ENCODE measurements at regions not wholly inside any gene's neighbourhood (a gene's known extent, or its start where the extent isn't known, plus 50 kb on each side); places are given as distances from the start of the nearest gene placed in this dataset.
A peak's percentile ranks its signal among the peaks of the same experiment; 100 is the strongest.
"Not testable (repeated sequence)": the region's sequence is repeated elsewhere in the genome, so short reads cannot be mapped to it uniquely, and the experiment has no call there.

DNA sequence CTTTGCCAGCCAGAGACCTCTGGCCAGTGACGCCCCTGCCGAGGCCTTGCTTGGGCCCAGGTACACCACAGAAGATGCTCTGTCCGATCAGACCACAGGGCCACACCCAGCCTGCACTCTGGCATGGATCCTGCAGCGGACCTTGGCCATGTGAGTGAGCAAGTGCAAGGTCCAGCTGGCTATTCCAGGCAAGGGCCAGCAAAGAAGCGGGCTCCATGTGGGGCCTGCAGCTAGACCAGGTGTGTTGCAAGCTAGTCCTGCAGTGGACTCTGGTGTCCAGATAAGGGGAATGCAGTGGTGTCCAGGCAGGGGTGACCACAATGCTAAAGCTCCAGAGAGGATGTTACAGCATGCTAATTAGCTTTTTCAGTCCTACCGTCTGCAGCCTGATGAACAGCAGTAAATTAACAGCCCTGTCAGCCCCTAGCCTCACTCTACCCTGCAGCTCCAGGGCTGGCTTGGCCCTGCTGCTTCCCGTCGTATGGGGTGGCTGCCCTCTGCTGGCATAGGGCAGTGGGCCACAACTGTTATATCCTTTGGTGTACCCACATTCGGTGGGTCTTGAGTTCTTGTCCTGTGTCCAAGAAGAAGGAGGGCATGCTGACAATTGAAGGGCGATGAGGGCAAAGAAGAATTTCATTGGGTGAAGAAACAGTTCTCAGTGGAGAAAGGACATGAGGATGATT lies 284.5 kb upstream of the POU5F2 start:
- no peak for DNase-seq

DNA sequence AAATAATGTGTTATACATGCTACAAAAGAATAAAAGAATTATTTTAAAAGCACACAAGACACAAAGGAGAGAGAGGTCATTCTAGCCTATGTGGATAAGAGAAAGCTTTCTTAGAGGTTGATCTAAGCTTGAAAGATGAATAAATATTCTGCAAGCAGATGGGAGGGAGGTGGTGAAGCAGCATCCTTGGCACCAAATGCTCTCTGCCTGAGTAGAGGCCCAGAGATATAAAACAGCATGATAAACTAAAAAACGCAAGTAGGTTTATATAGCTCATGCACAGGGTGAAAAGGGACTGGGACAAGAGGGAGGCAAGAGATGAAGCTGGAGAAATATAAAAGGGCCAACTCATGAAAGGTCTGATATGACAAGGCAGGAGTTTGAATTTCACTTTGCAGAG lies 283.2 kb upstream of the POU5F2 start:
- DNase-seq, result no peak

DNA sequence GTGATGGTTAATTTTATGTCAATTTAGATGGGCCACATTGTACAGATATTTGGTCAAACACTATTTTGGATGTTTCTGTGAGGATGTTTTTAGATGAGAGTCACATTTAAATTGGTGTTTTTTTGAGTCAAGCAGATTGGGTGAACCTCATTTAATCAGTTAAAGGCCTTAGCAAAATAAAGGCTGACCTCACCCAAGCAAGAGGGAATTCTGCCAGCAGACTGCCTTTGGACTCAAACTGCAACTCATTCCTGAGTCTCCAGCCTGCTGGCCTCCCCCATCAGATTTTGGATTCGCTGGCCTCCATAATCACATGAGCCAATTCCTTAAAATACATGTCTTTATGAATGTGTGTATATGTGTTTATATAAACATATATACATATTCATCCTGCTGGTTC lies 282.7 kb upstream of the POU5F2 start:
- no peak for DNase-seq

DNA sequence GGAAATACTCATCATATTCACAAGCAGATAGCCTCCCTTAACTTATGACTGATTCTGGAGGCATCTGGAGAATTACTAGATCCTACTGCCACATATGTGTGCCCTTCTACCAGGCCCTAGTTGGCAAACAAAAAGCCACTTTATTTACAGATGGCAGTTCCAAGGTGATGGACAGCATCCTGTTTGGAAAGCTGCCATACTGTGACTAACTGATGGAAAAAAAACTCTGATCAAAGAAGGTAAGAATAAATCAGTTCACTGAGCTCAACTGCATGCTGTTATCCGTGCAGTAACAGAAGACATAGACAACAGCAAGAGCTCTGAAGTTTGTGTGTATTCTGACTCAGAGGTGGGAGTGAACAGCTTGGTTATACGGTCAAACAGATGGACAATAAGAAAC lies 279.8 kb upstream of the POU5F2 start:
- no peak for DNase-seq

DNA sequence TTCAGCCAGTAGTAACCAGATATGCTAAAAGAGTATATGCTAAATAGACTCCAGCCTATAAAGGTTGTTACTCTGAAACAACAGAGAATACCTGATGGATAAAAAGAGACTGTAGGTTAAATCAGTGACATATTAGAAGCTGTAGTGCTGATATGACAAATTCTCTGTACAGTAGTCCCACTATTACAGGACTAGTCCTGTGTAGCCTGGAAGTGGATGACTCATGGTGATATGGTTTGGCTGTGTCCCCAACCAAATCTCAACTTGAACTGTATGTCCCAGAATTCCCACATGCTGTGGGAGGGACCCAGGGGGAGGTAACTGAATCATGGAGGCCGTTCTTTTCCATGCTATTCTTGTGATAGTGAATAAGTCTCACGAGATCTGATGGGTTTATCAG lies 276.2 kb upstream of the POU5F2 start:
- no peak for DNase-seq

DNA sequence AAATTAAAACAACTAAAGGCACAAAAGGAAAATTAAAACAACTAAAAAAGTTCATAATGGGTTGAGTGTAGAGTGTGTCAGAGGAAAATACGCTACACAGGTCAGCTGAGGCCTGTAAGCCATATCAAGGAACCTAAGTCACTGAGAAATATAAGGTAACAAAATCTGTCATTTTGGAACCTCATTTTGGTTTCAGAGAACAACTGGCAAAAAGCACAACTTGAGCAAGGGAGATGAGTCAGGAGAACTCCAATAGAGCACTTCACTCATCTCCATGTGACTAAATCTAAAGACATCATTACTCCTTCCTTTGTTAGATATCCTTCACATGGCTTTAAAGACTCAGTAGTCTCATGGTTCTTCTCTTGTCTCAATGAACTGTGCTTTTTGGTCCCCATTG lies 269.4 kb upstream of the POU5F2 start:
- no peak for DNase-seq

DNA sequence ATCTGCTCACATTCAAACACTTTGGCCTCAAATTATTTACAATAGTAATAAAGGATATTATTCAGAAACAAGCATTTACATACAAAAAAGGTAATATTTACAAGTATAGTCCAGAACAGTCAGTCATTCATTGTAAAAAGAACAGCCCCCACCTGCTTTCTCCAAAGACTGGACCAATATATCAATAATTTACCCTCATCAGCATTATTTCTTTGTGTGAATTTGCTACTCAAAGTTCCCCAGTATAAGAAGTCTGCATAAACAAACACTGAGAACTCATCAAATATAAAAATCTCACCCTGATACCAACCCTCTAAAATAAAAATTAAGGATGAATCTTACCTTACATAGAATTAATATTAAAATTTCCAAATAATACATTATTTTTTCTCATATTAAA lies 267.8 kb upstream of the POU5F2 start:
- DNase-seq, result no peak

DNA sequence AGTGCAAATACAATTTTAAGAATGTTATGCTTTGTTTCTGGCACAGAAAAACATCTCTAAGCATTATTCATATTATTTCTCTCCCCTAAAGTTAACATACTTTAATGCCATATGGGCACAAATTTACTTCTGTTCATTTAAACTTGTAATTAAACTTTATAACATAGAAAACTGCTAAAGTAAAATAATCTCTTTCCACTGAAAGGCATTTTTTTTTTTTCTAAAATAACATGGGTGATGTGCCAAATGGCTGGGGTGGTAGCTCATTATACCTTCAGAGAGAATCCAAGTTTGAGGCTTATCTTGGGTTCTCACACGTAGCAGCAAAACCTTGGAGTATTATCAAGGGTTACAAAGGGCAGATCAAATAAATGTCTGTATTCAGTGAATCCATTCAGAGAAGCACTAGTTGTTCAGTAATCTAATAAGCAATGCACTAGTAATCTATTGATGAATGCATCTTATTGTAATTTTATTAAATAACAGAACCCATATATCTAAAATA lies 257.6 kb upstream of the POU5F2 start:
- DNase-seq, result no peak

DNA sequence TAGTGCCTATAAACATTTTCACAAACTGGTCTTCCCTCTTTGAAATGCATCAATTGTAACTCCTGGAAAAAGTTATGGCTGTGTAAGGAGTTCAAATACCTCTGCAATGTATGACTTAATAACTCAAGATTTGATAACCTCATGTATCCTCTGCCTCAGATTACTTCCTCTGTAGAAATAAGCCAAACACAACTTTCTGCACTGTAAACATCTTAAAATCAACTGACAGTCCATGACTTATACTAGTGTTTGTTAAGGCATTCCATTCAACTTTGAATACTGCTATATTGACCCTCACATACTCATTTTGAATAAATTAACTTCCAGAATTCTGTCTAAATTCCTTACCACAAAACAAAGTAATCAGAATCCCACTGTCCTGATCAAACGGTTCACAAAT lies 256.2 kb upstream of the POU5F2 start:
- no peak for DNase-seq

DNA sequence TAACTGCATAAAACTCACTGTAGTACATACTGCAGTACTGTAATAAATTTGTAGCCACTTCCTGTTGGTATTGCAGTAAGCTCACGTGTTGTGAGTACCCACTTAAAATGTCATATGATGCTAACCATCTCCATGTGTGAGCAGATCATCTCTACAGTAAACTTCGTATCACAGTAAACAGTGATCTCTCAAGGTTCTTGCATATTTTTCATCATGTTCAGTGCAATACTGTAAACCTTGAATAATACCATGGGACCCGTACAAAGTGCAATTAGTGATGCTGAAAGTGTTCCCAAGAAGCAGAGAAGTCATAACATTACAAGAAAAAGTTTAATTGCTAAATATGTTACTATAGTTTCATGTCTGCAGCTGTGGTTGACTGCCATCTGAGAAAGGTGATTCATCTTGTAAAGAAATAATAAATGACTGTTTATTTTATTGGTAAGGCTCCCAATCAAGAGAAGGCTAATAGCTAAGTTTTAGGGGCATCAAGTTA lies 253.8 kb upstream of the POU5F2 start:
- DNase-seq, result no peak

DNA sequence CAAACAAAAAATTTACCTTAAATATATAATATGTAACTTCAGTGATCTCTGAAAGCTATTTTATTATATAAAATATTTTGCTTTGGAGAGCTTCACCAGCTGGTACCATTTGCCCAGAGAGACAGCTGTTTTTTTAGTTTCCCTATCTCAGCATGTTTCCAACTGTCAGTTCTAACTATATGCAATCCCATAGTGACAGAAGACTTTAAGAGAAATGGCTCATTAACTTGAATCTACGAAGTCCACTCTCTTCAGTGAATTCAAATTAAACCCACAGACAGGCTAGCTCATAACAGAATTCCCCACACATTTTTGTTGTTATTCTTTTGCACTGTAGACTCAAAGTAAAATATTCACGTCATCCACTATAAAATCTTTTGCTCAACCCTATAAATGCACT lies 251.8 kb upstream of the POU5F2 start:
- no peak for DNase-seq

DNA sequence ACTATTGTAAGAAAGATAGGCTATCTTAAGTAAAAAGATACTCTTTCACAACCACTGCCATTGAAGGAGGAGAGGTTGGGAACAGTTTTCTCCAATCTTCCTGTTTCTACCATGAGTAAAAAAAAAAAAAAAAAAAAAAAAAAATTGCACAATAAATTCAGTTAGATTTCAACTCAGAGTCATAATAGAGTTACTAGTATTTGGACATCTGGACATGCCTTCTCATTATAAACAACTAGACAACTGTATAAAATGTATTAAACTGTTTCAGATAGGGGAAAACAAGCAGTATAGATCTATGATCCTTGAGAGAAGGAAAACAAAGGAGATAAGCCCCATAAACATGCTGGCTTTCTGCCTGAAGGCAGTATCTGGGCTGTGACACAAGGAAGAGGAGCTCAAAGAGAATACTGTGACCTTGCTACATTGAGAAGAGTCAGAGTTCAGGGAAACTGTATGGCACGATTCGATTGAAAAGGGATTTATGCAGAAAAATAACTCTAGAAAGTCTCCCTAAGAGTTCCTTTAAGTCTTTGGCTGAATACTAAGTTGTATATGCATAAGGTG lies 249.2 kb upstream of the POU5F2 start:
- DNase-seq, result no peak

DNA sequence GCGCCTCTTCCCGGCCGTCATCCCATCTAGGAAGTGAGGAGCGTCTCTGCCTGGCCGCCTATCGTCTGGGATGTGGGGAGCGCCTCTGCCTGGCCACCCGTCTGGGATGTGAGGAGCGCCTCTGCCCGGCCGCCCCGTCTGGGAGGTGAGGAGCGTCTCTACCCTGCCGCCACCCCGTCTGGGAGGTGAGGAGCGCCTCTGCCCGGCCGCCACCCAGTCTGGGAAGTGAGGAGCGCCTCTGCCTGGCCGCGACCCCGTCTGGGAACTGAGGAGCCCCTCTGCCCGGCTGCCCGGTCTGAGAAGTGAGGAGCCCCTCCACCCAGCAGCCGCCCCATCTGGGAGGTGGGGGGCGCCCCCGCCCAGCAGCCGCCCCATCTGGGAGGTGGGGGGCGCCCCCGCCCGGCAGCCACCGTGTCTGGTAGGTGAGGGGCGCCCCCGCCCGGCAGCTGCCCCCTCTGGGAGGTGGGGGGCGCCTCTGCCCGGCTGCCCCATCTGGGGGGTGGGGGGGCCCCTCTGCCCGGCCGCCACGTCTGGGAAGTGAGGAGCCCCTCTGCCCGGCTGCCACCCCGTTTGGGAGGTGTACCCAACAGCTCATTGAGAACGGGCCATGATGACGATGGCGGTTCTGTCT lies 244.7 kb upstream of the POU5F2 start:
- not testable (repeated sequence) for DNase-seq

DNA sequence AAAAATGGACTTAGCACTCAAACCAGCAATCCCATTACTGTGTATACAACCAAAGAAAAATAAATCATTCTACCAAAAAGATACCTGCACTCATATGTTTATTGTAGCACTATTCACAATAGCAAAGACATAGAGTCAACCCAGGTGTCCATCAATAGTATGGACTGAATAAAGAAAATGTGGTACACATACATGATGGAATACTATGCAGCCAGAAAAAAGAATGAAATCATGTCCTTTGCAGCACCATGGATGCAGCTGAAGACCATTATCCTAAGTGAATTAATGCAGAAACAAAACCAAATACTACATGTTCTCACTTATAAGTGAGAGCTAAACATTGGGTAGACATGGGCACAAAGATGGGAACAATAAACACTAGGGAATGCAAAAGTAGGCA lies 236.8 kb upstream of the POU5F2 start:
- no peak for DNase-seq

DNA sequence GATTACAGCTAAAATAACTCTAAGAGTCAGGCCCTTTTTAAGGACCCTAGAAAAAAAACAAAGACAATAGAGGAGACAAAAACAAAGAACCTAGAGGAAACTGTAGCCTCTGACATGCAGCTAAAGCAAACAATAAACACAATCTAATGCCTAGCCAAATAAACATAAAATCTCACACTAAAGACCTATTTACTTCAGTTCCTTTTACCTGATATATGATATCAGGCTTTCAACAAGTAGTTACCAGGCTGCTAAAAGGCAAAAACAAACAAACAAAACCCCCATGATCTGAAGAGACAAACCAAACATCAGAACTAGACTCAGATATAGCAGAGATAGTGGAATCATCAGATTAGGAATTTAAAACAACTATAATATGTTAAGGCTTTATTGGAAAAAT lies 226.5 kb upstream of the POU5F2 start:
- DNase-seq, result peak in 1 of 2 experiments; percentile 18

DNA sequence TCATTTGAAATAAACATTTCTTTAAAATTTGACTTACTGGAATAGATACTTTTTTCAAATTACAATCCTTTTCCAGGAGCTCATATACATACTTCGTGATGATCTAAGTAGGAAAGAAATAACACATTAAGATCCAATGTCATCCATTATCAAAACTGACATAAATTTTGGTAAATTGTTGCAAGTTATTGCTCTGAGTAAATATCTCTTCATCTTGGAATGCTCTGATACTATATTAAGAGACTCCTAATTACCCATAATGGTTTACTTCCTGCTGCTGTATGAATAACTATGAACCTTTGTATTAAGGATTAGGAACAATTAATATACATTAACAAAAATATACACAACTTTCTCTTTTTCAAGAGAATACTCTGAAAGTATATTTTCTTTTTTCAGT lies 223.0 kb upstream of the POU5F2 start:
- DNase-seq, result no peak

DNA sequence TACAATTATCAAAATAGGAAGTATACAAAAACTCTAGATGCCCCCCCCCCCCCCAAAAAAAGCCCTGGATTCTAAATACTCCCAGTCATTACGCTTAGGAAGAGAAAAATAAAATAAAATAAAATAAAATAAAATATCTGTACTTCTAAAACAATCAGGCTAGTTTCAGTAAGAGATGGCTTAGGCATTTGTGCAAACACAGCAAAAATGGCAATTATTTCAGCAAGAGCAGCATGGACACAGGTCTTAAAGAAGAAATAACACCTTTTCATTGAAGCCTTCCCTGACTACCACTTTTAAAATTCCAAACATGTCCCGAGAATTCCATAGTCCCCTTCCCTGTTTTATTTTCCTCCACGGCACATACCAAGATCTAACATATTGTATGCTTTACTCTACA lies 218.6 kb upstream of the POU5F2 start:
- no peak for DNase-seq

DNA sequence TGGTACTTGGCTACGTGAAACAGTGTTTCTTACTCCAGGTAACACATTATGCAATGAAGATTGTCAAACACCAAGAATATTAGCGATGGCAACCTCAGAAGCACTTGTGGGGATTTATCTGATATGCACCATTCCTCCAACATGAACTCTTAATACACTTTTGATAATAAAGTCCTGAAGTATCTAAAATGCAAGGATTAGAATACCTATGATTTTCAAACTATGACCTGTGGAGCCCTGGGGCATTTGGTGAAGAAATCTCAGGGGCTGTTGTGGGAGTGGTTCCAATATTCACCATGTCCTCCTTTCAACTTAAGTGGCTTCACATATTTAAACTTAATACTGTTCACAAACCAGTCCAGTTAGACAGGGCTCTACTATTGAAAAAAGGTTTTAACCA lies 214.6 kb upstream of the POU5F2 start:
- DNase-seq, result no peak

DNA sequence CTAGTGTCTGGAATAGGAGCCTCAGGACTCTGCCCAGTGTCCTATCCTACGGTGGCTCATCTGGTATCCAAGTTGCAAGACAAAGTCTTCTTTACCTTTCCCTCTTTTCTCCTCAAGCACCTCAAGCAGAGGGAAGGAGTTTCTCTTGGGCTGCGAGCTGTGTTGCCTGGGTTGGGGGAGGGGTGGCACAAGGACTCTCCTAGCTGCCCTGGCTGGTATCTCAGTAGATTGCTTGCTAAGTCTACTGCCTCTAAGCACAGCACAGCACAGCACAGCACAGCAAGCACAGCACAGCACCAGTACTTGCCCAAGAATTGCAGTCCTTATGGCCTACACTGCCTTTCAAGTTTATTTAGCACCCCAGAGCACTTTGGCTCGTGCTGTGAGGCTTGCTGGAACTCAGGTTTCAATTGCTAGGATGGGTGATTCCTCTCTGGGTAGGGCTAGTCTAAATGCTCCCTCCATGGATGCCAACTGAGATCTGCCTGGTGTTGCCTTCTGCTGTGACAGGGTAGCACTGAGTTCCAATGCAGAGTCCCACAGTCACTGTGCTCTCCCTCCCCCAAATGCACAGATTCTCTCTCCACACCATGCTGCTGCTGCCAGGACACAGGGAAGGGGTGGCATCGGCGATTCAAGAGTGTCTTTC lies 213.1 kb upstream of the POU5F2 start:
- DNase-seq, result no peak

DNA sequence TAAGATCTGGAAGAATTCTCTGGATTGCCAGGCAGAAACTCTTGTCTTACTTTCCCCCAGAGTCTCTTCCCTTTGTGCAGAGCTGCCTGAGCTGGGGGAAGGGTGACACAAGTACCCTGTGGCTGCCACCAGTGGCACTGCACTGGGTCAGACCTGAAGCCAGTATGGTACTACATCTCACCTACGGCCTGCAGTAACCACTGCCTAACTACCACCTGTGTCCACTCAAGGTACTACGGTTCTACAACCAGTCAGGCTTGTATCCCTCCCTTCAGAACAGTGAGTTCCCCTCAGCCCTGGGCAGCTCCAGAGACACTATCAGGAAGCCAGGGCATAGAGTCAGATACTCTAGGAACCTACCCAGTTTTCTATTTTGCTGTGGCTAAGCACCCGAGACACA lies 212.0 kb upstream of the POU5F2 start:
- no peak for DNase-seq

DNA sequence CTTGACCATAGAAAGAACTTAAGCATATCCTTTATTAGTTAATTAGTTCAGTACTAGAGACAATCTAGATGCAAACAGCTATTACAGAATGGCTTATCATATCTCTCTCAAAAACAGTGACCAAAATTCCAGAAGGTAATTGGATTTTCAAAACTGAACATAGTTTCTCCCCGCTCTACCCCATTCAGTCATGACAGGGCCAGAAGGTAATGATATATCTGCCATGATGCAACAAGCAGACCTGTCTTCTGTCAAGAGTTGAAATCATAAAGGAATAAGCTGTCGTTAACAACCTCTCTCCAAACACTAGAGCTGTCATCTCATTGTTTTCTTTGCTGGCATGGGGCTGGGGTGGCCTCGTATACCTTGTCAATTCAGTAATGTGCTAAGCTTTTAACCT lies 200.5 kb upstream of the POU5F2 start:
- no peak for DNase-seq

DNA sequence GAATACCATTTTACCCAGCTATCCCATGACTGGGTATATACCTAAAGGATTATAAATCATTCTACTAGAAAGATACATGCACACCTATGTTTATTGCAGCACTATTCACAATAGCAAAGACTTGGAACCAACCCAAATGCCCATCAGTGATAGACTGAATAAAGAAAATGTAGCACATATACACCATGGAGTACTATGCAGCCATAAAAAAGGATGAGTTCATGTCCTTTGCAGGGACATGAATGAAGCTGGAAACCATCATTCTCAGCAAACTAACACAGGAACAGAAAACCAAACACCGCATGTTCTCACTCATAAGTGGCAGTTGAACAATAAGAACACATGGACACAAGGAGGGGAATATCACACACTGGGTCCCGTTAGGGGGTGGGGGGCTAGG lies 191.9 kb upstream of the POU5F2 start:
- not testable (repeated sequence) for DNase-seq

DNA sequence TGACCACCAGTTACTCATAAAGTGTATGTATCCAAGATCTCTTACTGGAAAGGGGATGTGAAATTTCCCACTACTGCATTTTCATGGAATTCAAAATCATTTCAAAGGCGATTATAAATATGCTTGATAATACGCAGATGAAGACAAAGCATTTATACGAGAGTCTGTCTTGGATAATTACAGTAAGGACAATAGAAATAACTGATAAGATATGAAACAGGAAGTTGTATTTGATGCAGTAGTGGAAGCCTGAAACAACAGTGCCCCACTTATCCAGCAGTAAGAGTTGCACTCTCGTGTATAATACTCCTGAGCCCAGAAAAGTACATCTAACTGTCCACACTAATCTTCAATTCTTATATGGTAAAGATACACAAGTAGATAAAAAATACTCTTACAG lies 188.7 kb upstream of the POU5F2 start:
- no peak for DNase-seq

DNA sequence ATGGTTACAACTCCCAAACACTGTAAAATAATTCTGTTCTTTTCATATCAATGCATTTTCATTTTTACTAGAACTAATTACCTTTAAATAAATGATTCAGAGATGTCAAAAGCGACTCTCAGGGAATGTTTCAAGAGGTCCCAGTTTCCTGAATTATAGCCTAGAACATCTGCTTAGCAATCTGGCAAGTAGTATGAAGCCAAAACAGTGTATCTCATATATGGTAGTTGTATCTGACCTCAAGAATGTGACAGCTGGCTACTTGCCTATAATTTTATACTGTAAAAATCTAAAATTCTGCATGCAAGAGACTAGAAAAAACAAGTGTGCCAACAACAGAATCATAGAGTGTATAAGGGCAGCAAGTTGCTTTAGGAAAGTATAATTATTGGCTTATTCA lies 187.7 kb upstream of the POU5F2 start:
- DNase-seq, result no peak
